Motor neuron (in vitro differentiated cells): ENCODE measurements at regions not wholly inside any gene's neighbourhood (a gene's known extent, or its start where the extent isn't known, plus 50 kb on each side); places are given as distances from the start of the nearest gene placed in this dataset.

Experiments used
- ATAC-seq, 8 experiments: fragments of 200-7000 bp; cut with Tn5 transposase; replicated peaks in 6 of 8; 2 replicates each; pipeline ENCODE4 v1.8.0; 2021; ENCODE audit warnings: mild to moderate bottlenecking in 8 of 8, moderate library complexity in 8 of 8
- H3K27ac ChIP-seq, 2 donors: fragments of 250-450 bp; sonication (Bioruptor Pico); 2 replicates each; pipeline ENCODE4 v1.9.0; 2021; ENCODE audit warnings: antibody characterized with exemption in 2 of 2, mild to moderate bottlenecking in 2 of 2, moderate library complexity in 1 of 2
- H3K4me1 ChIP-seq, 2 donors: fragments of 250-450 bp; sonication (Bioruptor Pico); replicated peaks in 1 of 2; 2 replicates each; pipeline ENCODE4 v1.6.1; 2021; ENCODE audit warnings: antibody characterized with exemption in 2 of 2, mild to moderate bottlenecking in 2 of 2, moderate library complexity in 1 of 2
- H3K4me3 ChIP-seq, 5 donors: fragments of 250-450 bp; sonication (Bioruptor Pico); 2 replicates each; pipeline ENCODE4 v1.9.0; 2021; ENCODE audit warnings: antibody characterized with exemption in 5 of 5, mild to moderate bottlenecking in 5 of 5, moderate library complexity in 4 of 5
- WGBS, 10 experiments: fragments of 450-650 bp; shearing (Covaris generic); methylation state at CpG; one replicate each; pipeline ENCODE4 v1.0.0; 2022; 5-methylcytosine and 5-hydroxymethylcytosine counted together
- in situ Hi-C, 9 experiments: fragments of 400-800 bp; cut with MboI; loops; one replicate each; pipeline ENCODE4 v1.15.0; 2021; ENCODE audit warnings: low sequenced_read_pairs in 9 of 9, low pct_unique_long_range_greater_than_20kb in 2 of 9; ENCODE audit not compliant: unreplicated experiment in 9 of 9

DNA sequence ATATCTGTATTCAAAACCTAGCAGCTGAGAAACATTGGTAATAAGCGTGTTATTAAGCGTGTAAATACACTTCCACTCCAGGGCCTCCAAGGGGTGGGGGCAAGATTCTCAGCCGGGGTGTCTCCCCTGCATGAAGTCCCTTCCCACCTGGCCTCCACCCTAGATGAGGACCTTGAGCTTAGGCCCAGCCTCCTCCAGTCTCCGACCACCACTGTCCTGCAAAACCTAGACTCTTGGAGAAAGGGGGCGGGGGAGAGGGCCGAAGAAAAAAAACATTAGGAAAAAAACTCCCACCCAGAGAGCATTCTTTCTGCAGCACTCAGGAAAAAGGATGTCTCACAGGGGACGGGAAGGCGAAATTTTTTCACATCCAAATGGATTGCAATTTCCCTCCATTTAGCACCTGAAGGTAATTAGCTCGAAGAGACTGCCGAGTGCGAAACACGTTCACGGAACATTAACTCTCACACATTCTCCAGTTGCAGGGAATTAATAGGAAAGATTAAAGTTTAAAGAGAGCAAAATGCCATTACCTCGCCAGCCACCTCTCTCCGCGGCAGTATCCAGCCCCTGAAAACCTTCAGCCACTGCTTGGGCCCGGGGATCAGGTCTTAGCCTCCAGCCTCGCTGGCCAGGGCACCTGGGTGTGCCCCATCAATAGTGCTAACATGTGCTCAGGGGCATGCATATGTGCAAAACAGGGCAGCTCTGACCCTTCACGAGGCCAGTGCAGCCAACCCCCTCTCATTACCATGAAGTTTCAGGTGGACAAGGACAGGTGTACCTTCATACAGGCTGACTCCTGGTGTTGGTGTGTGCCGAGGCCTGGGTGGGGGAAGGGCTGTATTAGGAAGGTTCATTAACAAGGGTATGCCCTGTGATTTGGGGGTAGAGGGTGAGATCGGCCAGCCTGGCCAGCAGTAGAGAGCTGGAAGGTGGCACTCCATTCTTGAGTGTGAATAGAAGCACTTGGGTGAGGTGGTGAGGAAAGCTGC is 77.2 kb downstream of the HIF1AN start:
- 15 to 96% (median 76%) methylated on average over 1 to 12 of the region's 21 CpGs; no CpG with 5 or more reads in 1 of the 10 experiments for WGBS, 10 experiments

DNA sequence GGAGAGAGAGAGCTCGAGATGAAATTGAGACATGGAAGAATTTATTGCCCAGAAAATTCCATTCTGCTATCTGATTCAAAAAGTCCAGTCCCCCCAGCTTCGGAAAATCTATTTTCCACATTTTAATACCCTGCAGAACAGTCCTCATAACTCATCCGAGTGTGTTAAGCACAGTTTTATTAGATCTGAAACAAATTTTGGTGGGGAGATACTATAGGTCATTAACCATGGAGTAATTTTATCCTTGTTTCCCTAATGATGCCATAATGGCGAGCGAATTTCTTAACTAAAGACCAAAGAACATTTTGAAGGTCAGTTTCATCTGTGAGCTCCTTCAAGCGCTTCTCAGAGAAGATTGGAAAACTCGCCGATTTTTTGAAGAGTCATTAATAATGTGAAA is 78.1 kb downstream of the HIF1AN start:
- ATAC-seq, result no peak
- no peak overlapping the region for H3K4me3 ChIP-seq
- in situ Hi-C loops, result no loop called here
- 29 to 90% (median 67%) methylated on average over 2 to 8 of the region's 8 CpGs; no CpG with 5 or more reads in 1 of the 10 experiments for WGBS, 10 experiments
- no peaks in the 10 kb centered on the region for H3K4me1 ChIP-seq
- no peak overlapping the region for H3K27ac ChIP-seq

More for the DNA sequence above, 77.2 kb downstream of the HIF1AN start:
- Histone ChIP-seq H3K4me1 (no peaks in the 10 kb centered on the region), H3K27ac (no peak overlapping the region), H3K4me3 (no peak overlapping the region)
- ATAC-seq, result no peak
- in situ Hi-C loops, result no loop called here

DNA sequence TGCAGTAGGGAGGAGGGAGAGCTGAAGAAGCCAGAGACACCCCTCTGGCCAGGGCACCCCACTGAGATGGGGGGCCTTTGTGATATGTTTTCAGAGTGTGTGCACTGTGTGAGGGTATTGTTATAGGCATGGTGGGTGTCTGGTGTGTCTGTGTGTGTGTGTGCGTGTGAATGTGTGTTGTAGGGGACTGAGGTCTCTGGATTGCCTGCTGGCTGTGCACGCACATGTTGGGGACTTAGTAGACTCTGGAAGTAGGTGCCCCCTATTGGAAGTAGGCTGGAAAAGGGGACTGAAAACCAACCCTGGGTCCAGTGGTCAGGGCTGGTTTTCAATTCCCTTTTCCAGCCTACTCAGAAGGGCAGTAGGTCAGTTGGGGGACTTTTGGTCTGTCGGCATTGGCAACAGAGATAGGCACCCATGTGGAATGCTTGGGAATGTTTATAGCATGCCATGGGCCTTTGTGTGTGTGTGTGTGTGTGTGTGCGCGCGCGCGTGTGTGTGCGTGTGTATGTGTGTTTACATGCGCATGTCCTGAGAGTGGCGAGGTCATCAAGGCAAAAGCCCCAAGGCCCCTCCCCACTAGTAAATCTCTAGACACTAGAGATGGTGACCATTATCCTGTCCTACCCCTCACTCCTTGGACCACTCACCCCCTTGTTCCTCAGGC is 78.8 kb downstream of the HIF1AN start:
- no peak for ATAC-seq
- in situ Hi-C loops, result no loop called here
- no peaks in the 10 kb centered on the region for H3K4me1 ChIP-seq
- H3K27ac ChIP-seq, result no peak overlapping the region
- WGBS, 10 experiments, result 56 to 100% (median 63%) methylated on average over 1 to 3 of the region's 11 CpGs; no CpG with 5 or more reads in 6 of the 10 experiments
- no peak overlapping the region for H3K4me3 ChIP-seq

DNA sequence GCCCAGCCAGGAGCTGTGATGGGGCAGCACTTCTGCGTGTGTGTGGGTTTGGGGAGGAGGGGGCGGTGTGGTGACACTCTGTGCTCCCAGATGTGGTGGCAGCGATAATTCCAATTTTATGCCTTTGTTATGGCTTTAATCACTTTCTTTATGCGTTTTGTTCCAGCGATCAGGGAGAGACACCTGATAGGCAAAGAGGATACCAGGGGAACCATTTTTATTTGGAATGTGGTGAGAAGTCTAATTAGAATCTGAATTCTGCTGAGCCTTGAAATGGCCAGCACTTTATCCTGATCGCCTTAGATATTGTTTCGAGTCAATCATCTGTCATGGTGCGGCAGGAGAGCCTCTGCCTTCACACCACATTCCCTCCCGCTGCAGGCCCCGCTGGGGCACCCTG is 79.5 kb downstream of the HIF1AN start:
- no peak for ATAC-seq
- H3K4me1 ChIP-seq, result no peaks in the 10 kb centered on the region
- H3K27ac ChIP-seq, result no peak overlapping the region
- no peak overlapping the region for H3K4me3 ChIP-seq
- WGBS, 10 experiments, result 31 to 100% (median 80%) methylated on average over 1 to 5 of the region's 10 CpGs; no CpG with 5 or more reads in 5 of the 10 experiments
- in situ Hi-C loops, result no loop called here

DNA sequence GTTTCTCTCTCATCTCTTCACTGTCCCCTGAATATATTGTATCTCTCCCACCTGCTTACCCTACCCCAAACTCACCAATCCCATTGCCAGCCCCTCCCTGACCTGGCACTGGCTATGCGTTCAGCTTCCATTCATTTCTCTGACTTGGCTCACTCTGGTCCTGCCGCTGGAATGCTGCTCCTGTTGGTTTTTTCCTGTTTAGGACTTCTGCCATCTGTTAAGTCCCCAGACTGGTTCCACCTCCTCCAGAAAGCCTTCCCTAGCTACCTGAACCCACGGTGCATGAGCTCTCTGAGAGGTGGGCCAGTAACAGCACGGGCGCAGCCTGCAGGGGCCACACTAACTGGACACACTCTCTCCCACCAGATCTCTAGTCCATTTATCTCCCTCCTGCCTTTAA is 80.2 kb downstream of the HIF1AN start:
- Histone ChIP-seq H3K4me3 (no peak overlapping the region), H3K27ac (no peak overlapping the region), H3K4me1 (no peaks in the 10 kb centered on the region)
- WGBS, 10 experiments, result 6 to 68% (median 23%) methylated on average over 1 to 3 of the region's 5 CpGs; no CpG with 5 or more reads in 5 of the 10 experiments
- no peak for ATAC-seq
- in situ Hi-C loops, result no loop called here

DNA sequence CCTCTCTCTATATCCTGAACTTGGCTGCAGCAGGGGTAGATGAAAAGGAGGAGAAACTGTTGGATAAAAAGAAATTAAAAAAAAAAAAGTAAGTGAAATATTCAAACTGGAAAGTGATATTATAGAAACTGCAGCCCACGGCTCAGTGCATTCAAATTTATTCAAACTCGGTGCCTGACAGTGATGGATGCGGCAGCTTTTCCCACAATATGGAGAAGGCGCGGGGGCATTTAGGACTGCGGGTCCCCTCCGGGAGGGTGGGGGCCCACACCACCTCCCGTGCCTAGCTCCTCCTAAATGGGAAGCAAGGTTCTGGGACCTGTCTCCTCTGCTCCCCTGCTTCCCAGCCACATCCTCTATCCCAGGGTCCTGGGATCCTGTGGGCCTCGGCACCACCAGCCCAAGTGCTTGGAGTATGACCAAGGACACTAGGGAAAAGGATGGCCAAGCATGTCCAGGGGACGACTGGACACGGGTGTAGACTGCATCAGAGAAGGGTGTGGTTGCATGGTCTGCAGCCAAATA is 82.4 kb downstream of the HIF1AN start:
- 0 to 97% (median 54%) methylated on average over 1 to 5 of the region's 11 CpGs; no CpG with 5 or more reads in 1 of the 10 experiments for WGBS, 10 experiments
- ATAC-seq, result peak in 2 of 8 experiments; percentile 16 to 39

DNA sequence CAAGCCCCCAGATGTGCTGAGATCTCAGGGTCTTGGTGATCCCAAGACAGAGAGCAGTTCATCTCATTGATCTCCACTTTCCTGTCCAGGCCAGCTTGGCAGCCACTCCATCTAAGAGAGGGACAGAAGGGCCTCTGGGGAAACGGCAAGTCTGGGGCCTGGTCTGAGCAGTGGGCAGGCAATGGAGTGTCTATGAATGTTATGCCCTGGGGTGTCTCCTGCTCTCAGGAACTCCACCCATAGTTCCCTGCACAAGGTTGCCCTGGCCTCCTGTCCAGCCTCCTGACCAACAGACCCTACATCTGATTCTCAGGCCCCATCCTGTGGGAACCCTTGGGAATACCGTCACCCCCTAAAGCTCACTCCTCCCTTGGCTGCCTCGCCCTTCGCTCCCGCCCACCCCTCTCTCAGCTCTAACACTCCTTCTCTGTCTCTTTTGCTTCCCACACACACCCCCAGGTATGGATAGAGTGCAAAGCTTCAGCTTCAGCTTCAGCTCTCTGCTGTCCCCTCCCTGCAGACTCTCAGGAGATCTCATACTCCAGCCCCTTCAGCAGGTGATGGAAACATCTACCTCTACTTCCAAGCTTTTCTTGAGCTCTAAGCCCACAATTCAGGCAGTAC is 83.0 kb downstream of the HIF1AN start:
- Histone ChIP-seq H3K4me3 (no peak overlapping the region), H3K27ac (no peak overlapping the region), H3K4me1 (no peaks in the 10 kb centered on the region)
- peak in 3 of 8 experiments; percentile 25 to 76 (median 60) for ATAC-seq
- WGBS, 10 experiments, result 6 to 90% (median 74%) methylated on average over 2 to 4 of the region's 5 CpGs; no CpG with 5 or more reads in 5 of the 10 experiments
- in situ Hi-C loops, result no loop called here

More for the DNA sequence above, 82.4 kb downstream of the HIF1AN start:
- H3K4me1 ChIP-seq, result no peaks in the 10 kb centered on the region
- H3K27ac ChIP-seq, result no peak overlapping the region
- no peak overlapping the region for H3K4me3 ChIP-seq
- in situ Hi-C loops, result no loop called here

DNA sequence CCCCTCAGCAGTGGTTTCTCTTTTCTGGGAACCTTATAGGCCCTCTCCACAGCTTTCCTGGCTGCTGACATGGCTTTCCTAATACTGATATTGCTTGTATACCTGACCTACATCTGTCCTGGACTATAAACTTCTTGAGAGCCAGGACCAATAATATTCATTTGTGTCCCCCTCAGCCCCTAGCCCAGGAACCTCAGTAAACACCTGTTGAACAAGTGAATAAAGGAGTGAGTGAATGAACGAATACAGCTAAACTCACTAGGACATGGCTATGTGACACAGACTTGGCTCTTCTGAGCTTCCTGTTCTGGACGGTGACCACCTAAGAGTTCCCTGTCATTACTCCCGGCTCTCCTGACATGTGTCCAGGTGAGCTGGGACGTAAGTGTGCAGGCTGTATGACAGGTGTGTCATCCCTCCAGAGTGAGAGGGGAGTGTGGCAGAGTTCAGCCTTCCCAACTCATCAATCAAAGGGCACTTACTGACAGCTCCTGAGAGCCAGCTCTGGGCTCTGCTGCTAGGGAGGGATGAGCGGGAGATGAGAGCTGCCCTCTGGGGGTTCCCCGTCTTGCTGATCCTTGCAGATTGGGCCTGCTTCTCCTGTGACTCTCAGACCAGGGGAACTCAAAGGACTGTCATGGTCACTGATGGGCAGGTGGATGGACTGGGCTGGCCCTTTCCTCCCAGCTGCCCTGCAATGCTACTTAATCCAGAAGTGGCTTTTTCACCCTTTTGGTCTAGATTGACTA is 84.5 kb downstream of the HIF1AN start:
- no peak overlapping the region for H3K27ac ChIP-seq
- no peaks in the 10 kb centered on the region for H3K4me1 ChIP-seq
- 0 to 100% (median 82%) methylated on average over 1 to 4 of the region's 6 CpGs; no CpG with 5 or more reads in 5 of the 10 experiments for WGBS, 10 experiments
- H3K4me3 ChIP-seq, result no peak overlapping the region
- in situ Hi-C loops, result no loop called here
- ATAC-seq, result no peak

DNA sequence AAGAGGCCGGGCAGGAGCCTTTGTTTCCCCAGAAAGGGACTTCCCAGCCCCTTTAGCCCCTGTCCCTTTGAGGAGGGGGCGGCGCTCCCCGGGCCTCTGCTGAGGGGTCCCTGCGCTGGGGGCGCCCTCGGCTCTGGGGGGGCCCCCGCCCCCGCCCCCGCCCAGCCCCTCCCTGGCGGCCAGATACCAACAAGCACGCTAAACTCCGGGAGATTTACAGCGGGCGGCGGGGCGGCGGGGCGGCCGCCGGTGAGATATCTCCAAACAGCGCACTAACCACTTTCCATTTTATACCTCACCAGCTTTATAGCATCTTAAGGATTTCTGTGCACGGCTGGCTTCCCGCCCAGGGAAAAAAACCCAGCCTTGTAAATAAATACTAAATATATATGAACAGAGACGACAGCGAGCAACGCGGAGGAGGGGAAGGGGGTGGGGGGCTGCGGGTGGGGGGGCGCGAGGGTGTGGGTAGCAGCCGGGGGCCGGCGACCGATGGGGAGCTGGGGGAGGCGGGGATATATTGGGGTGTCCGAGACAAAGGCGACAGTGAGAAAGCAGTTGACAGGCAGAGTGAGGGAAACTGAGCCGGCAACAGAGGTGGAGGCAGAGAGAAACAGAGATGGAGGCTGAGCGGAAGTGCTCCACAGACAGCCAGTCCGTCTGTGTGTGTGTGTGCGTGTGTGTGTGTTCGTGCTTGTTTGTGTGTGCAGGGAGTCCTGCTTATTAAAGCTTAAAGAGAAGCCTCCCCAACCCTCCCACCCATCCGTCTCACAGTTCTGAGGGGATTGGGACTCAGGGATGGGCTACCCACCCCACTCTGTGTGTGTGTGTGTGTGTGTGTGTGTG is 85.8 kb downstream of the HIF1AN start:
- Histone ChIP-seq H3K4me1 (peaks cover 0 to 3% of the 10 kb centered on the region in 2 donors), H3K27ac (no peak overlapping the region), H3K4me3 (no peak overlapping the region)
- in situ Hi-C loops, result no loop called here
- ATAC-seq, result no peak
- 70 to 90% methylated on average over 2 of the region's 44 CpGs; no CpG with 5 or more reads in 8 of the 10 experiments for WGBS, 10 experiments

DNA sequence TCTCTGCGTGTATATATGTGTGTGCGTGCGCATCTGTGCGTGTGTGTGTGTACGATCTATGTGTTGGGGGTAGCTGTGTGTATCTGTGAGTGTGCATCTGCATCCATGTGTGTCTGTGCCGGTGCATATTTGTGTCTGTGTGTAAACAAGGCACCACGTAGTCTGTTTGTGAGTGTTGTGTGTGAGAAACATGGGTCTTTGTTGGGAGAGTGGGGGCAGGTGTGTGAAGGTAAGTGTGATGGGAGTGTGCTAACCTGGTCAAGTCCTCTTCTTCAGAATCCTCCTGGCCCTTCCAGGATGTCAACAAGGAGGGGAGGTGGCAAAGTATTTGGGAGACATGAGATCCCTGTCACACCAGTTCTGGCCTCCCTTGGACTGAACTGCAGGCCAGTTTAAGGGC is 87.2 kb downstream of the HIF1AN start:
- Histone ChIP-seq H3K4me3 (no peak overlapping the region), H3K27ac (no peak overlapping the region), H3K4me1 (peaks cover 0 to 3% of the 10 kb centered on the region in 2 donors)
- in situ Hi-C loops, result no loop called here
- 7 to 91% (median 60%) methylated on average over 1 to 7 of the region's 7 CpGs; no CpG with 5 or more reads in 3 of the 10 experiments for WGBS, 10 experiments
- ATAC-seq, result no peak

DNA sequence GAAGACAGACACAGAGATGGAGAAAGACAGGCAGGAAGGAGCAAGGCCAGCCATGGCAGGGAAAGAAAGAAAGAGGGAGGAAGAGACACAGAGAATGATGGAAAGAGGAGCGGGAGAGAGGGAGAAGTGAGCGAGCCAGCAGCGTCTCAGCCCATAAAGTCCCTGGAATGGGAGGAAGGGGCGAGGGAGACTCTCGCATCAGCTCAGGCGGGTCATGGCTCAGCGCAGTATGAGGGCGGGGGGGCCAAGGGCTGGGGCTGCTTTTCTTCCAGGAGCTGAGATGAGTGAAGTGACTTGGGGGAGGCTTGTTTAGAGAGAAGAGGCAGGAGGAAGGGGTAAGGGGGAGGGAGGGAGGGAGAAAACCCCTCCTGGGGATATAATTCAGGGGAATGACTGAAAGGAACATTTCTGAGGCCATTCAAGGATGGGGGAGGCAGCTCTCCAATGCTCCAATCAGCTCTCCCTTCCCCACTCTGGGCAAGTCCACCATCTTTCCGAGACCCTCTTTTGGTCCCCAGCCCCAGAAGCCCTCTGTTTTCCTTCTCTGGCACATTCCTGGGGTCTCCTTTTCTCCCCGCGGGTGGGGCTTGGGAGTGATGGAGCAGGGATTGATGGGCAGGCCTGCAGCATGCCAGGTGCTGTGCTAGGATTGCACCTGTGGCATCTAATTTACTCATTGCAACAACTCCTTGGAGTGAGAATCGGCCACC is 87.9 kb downstream of the HIF1AN start:
- WGBS, 10 experiments, result 0 to 62% (median 38%) methylated on average over 1 to 9 of the region's 12 CpGs; no CpG with 5 or more reads in 2 of the 10 experiments
- Histone ChIP-seq H3K4me1 (peaks cover 0 to 3% of the 10 kb centered on the region in 2 donors), H3K27ac (no peak overlapping the region), H3K4me3 (no peak overlapping the region)
- ATAC-seq, result no peak
- in situ Hi-C loops, result no loop called here
